HG03095 (cell line): ENCODE measurements at regions not wholly inside any gene's neighbourhood (a gene's known extent, or its start where the extent isn't known, plus 50 kb on each side); places are given as distances from the start of the nearest gene placed in this dataset.

Experiments
- ATAC-seq: cut with Tn5 transposase; IDR thresholded peaks from one replicate; pipeline ENCODE4 v1.9.1; 2021; ENCODE audit warnings: moderate library complexity; ENCODE audit not compliant: unreplicated experiment

DNA sequence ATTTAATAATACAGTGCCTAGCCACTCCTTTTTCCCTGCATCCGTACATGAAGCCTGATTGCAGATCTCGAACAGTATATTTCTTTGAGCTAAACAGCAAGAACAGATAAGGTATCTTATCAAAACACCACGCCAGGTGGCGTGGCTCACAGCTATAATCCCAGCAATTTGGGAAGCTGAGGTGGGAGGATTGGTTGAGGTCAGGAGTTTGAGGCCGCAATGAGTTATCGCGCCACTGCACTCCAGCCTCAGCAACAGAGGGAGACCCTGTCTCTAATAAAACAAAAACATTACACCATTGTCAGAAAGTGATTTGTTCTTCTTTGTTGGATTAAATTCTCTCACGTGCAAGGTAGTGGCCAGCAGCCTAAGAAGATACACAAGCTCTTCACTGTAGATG is 291.2 kb upstream of the DMRT1 start:
- ATAC-seq = no peak

DNA sequence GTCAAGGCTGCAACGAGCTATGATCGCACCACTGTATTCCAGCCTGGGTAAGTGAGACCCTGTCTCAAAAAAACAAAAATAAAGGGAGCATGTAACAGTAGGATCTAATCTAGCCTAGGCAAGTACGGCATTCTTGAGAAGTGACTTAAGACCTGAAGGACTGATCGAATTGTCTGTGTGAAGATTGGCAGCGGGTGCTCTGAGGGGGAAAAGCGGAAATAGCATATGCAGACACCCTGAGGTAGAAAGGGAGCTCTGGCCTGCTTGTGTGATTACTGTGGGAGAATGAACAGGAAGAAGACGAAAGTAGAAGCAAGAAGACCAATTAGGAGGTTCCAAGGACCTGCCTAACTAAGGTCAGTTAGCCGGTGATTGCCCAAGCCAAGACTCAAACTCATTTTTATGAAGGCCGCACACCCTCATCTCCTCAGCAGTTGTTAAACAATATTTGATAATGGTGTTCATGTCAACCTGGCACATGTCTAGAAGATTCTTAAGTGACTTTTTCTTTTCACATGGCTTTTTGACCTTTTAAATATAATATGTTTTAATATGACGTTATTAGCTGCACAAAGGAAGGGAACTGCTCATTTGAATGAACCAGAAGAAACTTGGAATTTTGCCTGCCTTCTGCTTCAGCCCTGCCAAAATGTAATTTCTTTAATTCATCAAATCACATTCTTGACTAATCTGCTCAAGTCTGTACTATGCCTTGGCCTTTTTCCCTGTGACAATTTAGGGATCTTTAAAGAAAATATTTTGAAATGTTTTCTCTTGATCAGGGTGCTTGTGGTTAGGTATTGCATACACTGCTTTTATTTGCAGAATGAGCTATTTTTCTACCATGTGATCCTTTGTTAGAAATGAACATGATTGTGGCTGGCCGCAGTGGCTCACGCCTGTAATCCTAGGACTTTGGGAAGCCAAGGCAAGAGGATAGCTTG is 289.2 kb upstream of the DMRT1 start:
- ATAC-seq = no peak

DNA sequence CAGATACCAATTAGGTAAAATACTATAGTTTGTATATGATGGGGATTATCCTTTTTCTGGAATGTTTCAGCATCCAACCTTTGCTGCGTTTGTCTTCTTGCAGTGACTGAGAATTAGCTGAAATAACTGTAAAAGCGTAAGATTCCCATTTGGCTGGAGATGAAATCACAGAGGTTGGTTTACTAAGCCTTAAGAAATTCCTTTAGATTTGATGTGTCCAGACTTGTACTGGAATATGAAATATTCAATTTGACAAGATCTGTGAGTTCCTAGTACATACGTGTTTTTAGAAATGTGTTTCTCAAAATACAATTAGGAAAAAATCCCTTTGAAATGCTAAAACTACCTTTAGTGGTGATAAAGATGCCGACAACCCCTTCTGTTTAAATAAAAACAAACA is 286.0 kb upstream of the DMRT1 start:
- no peak for ATAC-seq

DNA sequence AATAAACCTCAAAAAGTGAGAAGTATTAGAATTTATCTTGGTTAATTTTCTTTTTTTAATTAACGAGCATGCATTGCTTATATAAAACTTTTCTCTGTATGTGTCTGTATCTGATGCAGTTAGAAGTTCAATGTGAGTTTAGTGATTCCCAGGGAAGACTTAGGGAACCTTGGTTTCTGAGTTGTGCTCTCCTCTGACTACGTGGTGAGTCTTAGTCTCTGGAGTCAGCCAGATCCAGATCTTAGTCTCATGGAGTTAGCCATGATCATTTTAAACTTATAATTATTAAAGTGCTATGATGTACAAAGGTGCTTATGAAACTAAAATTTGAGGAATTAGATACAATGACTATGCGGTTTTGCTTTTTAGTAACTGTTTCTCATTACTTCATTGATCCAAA is 285.3 kb upstream of the DMRT1 start:
- ATAC-seq = no peak

DNA sequence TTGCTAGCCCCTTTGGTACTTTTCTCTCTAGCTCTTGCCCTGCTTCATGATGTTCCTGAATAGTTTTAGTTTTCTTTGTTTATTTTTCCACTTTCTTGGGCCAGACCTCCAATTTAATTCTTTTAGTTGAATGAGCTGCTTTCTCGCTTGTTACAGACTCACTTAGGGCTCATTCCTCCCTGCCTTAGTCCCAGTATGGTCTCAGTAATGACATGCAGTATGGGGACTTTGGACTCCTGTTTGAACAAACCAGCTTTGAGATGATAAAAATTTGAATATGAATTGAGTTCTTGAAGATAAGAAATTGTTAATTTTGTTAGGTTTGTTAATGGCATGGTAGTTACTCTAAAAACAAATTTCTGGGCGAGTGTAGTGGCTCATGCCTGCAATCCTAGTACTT is 284.8 kb upstream of the DMRT1 start:
- no peak for ATAC-seq

DNA sequence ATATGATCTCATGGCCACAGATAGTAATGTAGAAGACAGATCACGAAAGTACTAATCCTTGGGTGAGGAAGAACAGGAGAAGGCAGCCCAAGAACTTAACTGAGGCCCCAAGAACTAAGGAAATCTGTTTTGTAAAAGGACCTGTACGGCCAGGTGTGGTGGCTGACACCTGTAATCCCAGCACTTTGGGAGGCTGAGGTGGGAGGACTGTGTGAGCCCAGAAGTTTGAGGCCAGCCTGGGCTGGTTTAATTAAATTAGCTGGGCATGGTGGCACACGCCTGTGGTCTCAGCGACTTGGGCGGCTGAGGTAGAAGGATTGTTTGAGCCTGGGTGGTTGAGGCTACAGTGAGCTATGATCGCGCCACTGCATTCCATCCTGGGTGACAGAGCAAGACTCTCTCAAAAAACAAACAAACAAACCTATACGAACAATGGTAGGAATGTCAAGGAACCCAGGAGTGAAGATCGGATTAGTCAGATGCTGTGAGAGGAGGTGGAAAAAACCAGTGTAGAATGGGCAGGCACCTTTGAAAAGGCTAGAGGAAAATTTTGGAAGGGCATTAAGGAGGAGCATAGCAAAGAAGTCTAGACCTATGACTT is 283.8 kb upstream of the DMRT1 start:
- no peak for ATAC-seq

DNA sequence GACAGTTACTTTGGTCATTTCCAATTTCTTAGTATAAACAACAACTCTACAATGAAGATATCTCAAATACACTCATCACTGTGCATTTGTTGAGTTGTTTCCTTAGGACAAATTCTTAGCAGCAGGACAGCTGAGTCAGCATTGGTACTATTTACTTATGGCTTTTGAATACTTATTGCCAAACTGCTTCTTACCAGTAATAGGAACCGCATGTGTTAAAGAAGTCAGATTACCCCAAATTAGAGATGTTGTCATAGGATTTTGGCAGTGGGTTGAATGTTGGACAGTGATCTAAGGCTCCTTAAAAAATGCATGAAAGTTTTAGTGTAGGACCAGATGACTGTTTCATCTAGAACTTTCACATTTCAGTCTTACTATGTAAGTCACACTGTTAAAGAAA is 280.1 kb upstream of the DMRT1 start:
- no peak for ATAC-seq

DNA sequence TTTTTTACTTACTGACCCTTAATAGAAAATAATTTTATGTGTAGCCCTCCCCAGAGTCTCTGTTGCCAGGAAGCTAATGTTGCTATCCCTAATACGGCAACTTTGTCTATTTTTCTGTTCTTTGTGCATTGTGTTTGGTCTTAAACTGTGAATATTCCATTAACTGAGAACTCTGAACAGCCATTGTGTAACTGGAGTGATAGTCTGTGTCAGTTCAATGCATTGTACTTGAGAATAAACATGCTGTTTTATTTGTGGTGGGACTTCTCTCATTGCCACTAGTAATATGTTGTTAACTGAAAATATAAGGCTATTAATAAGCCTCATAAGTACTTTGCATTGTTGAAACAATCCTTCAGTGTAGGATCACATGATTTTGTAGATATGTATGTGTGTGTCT is 278.3 kb upstream of the DMRT1 start:
- no peak for ATAC-seq

DNA sequence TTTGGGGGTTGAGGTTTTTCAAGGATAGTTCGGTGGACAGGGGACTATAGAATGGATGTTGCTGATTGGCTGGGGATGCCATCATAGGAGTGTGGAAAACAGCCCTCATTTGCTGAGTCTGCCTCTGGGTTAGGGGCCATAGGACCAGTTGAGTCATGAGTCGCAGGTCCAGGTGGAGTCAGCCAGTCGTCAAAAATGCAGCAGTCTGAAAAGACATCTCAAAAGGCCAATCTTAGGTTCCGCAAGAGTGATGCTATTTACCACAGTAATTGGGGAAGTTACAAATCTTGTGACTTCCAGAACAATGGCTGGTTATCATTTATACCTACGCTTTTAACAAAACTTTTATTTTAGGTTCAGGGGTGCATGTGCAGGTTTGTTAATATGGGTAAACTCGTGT is 276.0 kb upstream of the DMRT1 start:
- no peak for ATAC-seq

DNA sequence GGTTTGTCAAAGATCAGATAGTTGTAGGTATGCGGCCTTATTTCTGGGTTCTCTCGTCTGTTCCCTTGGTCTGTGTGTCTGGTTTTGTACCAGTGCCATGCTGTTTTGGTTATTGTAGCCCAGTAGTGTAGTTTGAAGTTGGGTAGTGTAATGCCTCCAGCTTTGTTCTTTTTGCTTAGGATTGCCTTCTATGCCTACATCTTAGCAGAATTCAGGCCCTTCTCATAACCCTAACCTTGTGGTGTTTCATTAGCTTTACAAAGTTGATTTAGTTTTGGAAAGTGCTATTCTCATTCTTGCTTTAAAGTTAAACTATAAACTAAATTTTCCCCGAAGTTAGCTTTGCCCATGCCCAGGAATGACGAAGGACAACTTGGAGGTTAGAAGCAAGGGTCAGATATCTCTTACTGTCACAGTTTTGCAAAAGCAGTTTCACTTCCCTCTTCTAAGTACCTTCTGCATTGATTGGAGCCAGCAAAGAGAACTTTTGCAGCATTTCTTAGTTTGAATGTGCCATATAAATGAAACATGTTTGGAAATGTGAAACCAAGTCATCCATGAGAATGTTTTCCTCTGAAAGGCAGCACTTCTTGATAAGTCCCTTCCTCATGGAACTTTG is 274.3 kb upstream of the DMRT1 start:
- ATAC-seq = peak; percentile 78

DNA sequence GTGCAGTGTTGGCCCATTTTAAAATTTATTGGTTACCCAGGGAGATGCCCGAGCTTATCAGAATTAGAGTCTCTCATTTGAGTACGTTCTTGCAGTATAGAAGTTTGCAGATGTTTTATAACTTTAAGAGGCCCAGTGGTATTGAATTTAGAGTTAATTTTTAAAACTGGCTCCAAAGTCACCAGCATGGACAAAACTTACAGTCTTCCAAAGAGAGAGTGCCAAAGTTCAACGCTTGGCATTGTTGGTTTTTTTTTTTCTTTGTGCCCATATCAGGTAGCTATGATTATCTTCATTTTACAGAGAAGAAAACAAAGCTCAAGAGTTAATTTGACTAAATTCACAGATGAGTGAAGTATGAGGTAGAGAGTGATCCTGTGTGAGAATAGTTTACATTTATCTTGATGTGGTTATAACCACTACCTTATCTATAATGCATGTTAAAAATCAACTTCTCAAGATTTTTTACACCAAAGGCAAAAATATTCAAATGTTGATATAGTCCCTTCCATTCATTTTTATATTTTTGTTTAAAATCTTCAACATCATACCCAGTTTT is 273.7 kb upstream of the DMRT1 start:
- ATAC-seq = no peak

DNA sequence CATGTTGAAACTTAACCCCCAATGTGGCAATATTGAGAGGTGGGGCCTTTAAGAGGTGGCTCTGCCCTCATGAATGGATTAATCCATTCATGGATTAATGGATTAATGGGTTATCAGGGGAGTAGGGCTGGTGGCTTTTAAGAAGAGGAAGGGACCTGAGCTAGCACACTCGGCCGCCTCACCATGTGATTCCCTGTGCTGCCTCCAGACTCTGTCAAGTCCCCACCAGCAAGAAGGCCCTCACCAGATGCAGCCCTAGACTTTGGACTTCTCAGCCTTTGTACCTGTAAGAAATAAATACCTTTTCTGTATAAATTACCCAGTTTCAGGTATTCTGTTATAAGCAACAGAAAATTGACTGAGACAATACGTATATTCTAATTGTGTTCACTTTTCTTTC is 272.2 kb upstream of the DMRT1 start:
- no peak for ATAC-seq

DNA sequence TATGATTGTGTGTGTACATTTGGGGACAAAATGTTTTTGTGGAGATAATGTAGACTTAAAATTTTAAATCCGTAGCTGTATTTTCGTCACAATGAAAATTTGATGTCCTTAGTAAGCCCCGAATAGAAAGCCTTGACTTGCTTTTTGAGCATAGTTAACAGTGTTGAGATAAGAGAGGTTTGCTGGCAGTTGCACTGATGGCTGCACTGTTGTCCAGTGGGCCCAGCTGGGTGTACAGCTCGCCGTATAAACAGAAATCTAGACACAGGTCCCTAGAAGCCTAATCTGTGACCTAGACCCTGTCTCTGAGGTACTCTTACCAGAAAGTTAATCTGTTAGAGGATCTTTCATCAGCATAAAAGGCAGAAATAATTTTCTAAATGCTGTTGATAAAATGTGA is 271.3 kb upstream of the DMRT1 start:
- ATAC-seq = no peak

DNA sequence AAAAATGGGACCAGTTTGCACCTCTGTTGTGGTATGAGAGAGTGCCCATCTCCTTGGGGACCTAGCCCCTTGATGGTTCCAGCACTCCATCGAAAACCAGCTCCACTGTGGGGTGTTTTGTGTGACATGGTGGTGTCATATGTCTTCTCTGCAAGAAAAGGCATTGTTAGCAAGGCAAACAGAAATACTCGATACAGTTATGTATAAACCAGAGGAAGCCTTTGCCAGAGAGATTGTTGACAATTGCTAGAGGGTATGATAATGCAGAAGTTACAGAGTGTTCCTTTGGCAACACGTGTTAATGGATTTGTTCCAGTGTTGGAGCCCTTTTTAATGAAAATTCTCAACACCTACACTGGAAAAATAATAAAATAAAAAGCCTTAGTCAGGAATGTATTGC is 270.4 kb upstream of the DMRT1 start:
- no peak for ATAC-seq

DNA sequence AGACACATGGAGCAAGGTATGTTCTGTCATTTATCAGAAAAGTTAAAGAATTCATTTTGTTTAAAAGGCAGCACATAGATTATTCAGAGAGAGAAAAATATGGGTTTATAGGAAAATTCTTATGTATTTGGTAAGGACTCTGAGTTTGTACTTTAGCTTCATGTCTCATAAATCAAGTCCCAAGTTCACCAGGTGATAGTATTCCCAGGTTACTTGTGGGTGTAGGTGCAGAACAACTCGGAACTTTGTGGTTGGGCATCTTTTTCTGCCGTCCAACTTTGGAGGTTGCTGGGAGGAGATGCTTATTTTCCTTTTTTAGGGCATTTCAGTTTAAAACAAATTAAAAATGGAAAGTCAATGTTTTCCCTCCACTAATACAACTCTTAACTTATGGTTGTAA is 269.8 kb upstream of the DMRT1 start:
- ATAC-seq = no peak

DNA sequence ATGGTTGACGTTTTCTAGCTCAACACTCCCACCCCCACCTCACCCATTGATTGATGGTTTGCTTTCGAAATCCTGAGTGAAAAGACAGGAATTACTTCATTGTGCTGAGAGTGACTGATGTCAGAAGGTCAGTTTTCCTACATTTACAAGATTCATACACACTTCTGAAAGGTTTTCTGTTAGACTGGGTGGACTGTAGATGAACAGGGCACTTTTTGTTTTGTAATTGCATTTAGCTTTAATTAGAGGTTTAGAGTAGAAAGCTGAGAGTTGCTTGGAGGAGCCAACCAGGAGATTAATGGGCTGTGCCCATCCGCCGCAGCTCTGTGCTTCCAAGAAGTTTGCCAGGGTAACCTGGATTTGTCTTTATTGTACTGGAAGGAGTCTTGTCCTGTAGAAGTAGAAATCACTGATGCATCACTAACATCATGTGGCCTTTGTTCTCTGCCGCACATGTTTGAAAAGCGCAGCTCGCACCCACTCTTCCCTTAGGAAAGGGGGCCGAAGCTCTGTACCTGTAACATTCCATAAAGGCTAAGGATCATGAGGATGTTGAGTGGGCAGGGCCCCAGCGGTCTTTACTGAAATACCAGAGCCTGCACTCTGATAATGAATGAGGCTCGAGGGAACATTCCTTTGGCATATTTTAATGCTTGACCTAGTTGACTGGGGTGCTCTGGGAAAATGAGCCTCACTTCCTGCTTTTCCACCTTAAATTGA is 267.6 kb upstream of the DMRT1 start:
- no peak for ATAC-seq

DNA sequence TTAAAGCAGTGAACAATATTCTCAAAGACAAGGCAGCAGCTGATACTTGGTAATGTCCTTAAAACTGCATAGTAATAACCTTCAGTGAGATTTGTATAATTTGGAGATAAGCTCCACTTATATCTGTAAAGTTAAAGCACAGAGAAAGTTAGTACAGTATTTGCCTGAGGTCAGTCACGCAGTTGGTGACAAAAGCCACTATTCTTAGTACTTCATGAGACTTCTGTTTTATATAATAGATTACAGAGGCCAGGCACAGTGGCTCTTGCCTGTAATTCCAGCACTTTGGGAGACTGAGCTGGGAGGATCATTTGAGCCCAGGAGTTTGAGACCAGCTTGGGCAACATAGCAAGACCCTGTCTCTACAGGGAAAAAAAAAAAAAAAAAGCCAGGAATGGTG is 266.4 kb upstream of the DMRT1 start:
- no peak for ATAC-seq

DNA sequence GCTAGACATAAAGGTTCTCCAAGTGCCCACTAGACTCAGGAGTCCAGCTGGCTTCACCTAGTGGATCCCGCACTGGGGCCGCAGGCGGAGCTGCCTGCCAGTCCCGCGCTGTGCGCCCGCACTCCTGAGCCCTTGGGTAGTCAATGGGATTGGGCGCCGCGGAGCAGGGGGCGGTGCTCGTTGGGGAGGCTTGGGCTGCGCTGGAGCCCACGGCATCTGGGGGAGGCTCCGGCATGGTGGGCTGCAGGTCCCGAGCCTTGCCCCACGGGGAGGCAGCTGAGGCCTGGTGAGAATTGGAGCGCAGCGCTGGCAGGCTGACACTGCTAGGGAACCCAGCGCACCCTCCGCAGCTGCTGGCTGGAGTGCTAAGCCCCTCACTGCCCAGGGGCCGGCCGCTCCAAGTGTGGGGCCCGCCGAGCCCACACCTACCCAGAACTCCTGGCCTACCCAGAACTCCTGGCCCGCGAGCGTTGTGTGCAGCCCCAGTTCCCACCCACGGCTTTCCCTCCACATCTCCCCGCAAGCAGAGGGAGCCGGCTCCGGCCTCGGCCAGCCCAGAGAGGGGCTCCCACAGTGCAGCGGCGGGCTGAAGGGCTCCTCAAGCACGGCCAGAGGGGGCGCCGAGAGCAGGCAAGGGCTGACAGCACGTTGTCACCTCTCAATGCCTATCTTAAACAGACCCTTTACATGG is 260.7 kb upstream of the DMRT1 start:
- ATAC-seq = no peak

DNA sequence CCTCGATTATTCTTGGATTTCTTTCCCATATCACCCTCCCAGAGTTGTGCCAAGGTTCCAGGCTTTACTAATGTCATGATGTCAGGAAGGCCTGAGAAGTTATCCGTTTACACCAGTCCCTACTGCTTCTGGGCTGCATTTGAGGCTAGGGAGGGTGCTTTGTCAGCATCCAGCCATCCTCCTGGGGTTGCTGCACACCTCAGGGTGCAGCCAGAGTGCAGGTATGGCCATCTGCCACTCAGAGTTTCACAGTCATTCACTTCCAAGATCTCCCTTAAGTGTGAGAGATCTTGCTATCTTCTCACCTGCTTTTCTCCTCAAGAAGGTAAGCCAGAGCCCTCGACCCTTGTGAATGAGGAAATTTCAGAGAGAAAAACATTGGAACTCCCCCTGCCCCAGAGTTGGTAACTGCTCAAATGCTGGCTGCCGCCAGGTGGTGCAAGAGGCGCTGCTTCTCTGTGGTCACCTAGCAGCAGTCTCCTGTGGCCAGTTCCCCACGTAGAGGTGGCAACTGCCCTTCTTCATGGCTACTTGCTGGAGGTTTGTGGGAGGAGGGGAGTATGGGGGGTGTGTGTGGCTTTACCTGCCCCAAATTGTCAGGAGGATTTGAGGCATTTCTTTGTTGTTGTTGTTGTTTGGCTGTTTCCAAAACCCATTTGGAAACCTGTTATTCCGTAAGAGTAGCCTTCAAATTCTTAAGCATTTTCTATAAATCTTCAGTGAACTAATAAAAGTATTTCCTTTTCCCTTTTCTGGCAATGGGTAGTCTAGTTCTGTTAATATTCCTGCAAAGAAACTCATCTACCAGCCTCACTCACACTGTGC is 259.6 kb upstream of the DMRT1 start:
- no peak for ATAC-seq

DNA sequence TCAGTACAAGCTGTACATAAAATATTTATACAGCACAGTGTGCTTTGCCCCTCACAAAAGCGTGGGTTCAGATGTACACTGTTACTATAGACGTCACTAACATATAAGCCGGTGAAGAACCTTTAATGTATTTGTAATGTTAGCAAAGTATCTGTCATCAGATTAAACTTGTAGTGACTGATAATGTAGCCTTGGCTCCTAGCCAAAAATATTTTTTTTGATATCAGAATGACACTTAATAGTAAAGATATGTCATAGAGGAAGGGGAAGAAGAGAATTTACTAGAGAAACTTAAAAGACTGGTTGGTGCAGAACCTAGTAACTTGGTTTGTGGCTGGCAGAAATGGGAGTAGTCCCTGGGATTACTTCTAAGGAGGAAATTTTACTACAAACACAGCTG is 258.7 kb upstream of the DMRT1 start:
- ATAC-seq = no peak
